ENCODE measurements at regions not wholly inside any gene's neighbourhood (a gene's known extent, or its start where the extent isn't known, plus 50 kb on each side); places are given as distances from the start of the nearest gene placed in this dataset.

DNA sequence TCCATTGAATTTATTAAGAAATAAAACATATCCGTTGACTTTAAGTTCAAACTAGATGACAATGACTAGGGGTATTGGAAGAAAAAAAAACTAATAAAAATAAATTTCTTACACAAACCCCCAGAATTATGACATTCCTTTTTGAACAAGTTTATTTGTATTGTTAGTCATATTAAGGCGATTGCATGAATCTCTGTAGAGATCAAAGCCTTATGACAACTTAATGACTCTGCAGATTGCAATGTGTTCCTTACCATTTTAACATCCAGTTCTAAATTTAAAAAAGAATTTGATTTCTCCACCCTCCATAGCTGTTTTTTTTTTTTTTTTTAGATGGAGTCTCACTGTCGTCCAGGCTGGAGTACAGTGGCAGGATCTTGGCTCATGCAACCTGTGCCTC, 189.8 kb upstream of the CEP162 start:
- Histone ChIP-seq H3F3A (replicated peaks; ENCODE audit: insufficient read depth) (no peaks in the 10 kb centered on the region), H3K27me3 (ENCODE audit: insufficient read depth) (peaks cover 12% of the 10 kb centered on the region; the same call in 1 of the 2 replicates), H3K4me3 (ENCODE audit: low read depth in 2 of 2, low read length in 1 of 2) (no peak overlapping the region), H4K20me1 (ENCODE audit: insufficient read depth) (no peaks in the 10 kb centered on the region), H3K9me3 (no peaks in the 10 kb centered on the region), H3K9me2 (no peaks in the 10 kb centered on the region), H3K79me2 (ENCODE audit: insufficient read depth) (no peaks in the 10 kb centered on the region), H3K27ac (ENCODE audit: low read depth in 2 of 2, low read length in 1 of 2) (no peak overlapping the region), H2AFZ (ENCODE audit: low read depth) (no peak overlapping the region), H3K4me1 (ENCODE audit: control insufficient read depth in 1 of 2, insufficient read depth in 2 of 2, low read depth in 1 of 2, low read length in 1 of 2) (no peaks in the 10 kb centered on the region; a peak in 2 of 4 replicates), H3K36me3 (replicated peaks in 1 of 2; ENCODE audit: control insufficient read depth in 1 of 2, insufficient read depth in 2 of 2, low read length in 1 of 2) (no peaks in the 10 kb centered on the region), H3K9ac (no peak overlapping the region), H3K4me2 (no peak overlapping the region)
- CTCF ChIA-PET, result interaction anchor here (1.0 to 1.1 kb wide), 2 partner anchors 9 to 11 kb away, joined by 3 to 4 read pairs; no protein-coding TSS in a partner anchor
- WGBS (ENCODE audit: low lambda C conversion rate), result 65% methylated on average over 3 of the region's 3 CpGs
- no peak for DNase-seq
- TF ChIP-seq MXI1 (IDR thresholded peaks at IDR 0.05; ENCODE audit: low read depth, low read length), result no peak
- TF ChIP-seq FOSL2 (IDR thresholded peaks at IDR 0.05; ENCODE audit: borderline replicate concordance, low read depth), result no peak
- TF ChIP-seq CTCF (IDR thresholded peaks at IDR 0.05), result no peak
- TF ChIP-seq, protein P1, sequence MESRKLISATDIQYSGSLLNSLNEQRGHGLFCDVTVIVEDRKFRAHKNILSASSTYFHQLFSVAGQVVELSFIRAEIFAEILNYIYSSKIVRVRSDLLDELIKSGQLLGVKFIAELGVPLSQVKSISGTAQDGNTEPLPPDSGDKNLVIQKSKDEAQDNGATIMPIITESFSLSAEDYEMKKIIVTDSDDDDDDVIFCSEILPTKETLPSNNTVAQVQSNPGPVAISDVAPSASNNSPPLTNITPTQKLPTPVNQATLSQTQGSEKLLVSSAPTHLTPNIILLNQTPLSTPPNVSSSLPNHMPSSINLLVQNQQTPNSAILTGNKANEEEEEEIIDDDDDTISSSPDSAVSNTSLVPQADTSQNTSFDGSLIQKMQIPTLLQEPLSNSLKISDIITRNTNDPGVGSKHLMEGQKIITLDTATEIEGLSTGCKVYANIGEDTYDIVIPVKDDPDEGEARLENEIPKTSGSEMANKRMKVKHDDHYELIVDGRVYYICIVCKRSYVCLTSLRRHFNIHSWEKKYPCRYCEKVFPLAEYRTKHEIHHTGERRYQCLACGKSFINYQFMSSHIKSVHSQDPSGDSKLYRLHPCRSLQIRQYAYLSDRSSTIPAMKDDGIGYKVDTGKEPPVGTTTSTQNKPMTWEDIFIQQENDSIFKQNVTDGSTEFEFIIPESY (IDR thresholded peaks at IDR 0.05; ENCODE audit: borderline replicate concordance, low read depth), result no peak
- no peak for TF ChIP-seq SIN3A (IDR thresholded peaks at IDR 0.05; ENCODE audit: borderline replicate concordance, low read depth, low read length)
- TF ChIP-seq MEF2A (IDR thresholded peaks at IDR 0.05; ENCODE audit: borderline replicate concordance, low read depth), result no peak
- TF ChIP-seq EZH2phosphoT487 (IDR thresholded peaks at IDR 0.05; ENCODE audit: borderline replicate concordance, low read depth), result no peak
- no peak for TF ChIP-seq YY1 (IDR thresholded peaks at IDR 0.05; ENCODE audit: low read depth)
- TF ChIP-seq NRF1 (IDR thresholded peaks at IDR 0.05; ENCODE audit: low read depth, low read length), result no peak
- TF ChIP-seq GATA2 (CRISPR knock-in tag; IDR thresholded peaks at IDR 0.05), result no peak
- TF ChIP-seq FOXJ3 (CRISPR knock-in tag; IDR thresholded peaks at IDR 0.05), result no peak
- no peak for TF ChIP-seq USF2 (IDR thresholded peaks at IDR 0.05; ENCODE audit: borderline replicate concordance, low read depth, low read length)
- no peak for TF ChIP-seq EP300 (IDR thresholded peaks at IDR 0.05; ENCODE audit: borderline replicate concordance in 1 of 2, low read depth in 1 of 2, low read length in 1 of 2)
- TF ChIP-seq TCF12 (IDR thresholded peaks at IDR 0.05), result no peak
- no peak for TF ChIP-seq RXRA (IDR thresholded peaks at IDR 0.05; ENCODE audit: borderline replicate concordance, low read depth)
- TF ChIP-seq TAF1 (IDR thresholded peaks at IDR 0.05; ENCODE audit: borderline replicate concordance, low read depth, low read length), result no peak
- no peak for TF ChIP-seq REST (IDR thresholded peaks at IDR 0.05; ENCODE audit: low read depth, low read length)
- TF ChIP-seq, protein P2, sequence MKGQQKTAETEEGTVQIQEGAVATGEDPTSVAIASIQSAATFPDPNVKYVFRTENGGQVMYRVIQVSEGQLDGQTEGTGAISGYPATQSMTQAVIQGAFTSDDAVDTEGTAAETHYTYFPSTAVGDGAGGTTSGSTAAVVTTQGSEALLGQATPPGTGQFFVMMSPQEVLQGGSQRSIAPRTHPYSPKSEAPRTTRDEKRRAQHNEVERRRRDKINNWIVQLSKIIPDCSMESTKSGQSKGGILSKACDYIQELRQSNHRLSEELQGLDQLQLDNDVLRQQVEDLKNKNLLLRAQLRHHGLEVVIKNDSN (IDR thresholded peaks at IDR 0.05; ENCODE audit: borderline replicate concordance, low read depth), result no peak
- no peak for TF ChIP-seq FOXM1 (IDR thresholded peaks at IDR 0.05; ENCODE audit: low read depth)
- TF ChIP-seq POLR2AphosphoS5 (IDR thresholded peaks at IDR 0.05; ENCODE audit: low read depth, low read length), result no peak
- POLR2A ChIA-PET, result no interaction called here
